WTC11 (cell line): ENCODE measurements at regions not wholly inside any gene's neighbourhood (a gene's known extent, or its start where the extent isn't known, plus 50 kb on each side); places are given as distances from the start of the nearest gene placed in this dataset.
"Not testable (repeated sequence)": the region's sequence is repeated elsewhere in the genome, so short reads cannot be mapped to it uniquely, and the experiment has no call there.

ENCODE experiments used
- ATAC-seq: fragments of 200-7000 bp; cut with Tn5 transposase; 2 replicates; pipeline ENCODE4 v1.10.0; 2021; ENCODE audit warnings: mild to moderate bottlenecking, moderate library complexity
- CTCF ChIA-PET: fragments of 300-600 bp; sonication (Branson Sonifier 250); formaldehyde crosslinking; loops from one replicate; lab custom pipeline; 2021; ENCODE audit warnings: antibody characterized with exemption; lab: Charles Lee
- POLR2A ChIA-PET: fragments of 350-600 bp; sonication (Branson Sonifier 250); formaldehyde crosslinking; loops from one replicate; lab custom pipeline; 2021; ENCODE audit warnings: antibody characterized with exemption; lab: Charles Lee
- DNase-seq: peaks from one replicate; pipeline ENCODE4 v3.0.0; 2021; ENCODE audit warnings: low spot score
- H3K27ac Mint-ChIP-seq: 2 replicates; pipeline ENCODE4 v1.8.0; 2021; ENCODE audit warnings: mixed read lengths
- H3K27me3 Mint-ChIP-seq: 2 replicates; pipeline ENCODE4 v1.8.0; 2021; ENCODE audit warnings: low read depth, mild to moderate bottlenecking, moderate library complexity, mixed read lengths
- H3K36me3 Mint-ChIP-seq: 2 replicates; pipeline ENCODE4 v1.8.0; 2021; ENCODE audit warnings: mixed read lengths
- H3K4me1 Mint-ChIP-seq: 2 replicates; pipeline ENCODE4 v1.8.0; 2022; ENCODE audit warnings: mixed read lengths
- H3K4me3 Mint-ChIP-seq: 2 replicates; pipeline ENCODE4 v1.8.0; 2021; ENCODE audit warnings: mild to moderate bottlenecking, moderate library complexity, mixed read lengths
- H3K9me3 Mint-ChIP-seq: 2 replicates; pipeline ENCODE4 v1.8.0; 2021; ENCODE audit warnings: mixed read lengths
- CBFB ChIP-seq: sonication (generic); formaldehyde crosslinking; IDR thresholded peaks from 2 replicates; pipeline ENCODE4 v1.8.1; 2022; ENCODE audit warnings: mild to moderate bottlenecking, low read depth, missing genetic modification reagents
- CREB1 ChIP-seq: sonication (generic); formaldehyde crosslinking; IDR thresholded peaks from 2 replicates; pipeline ENCODE4 v1.8.0; 2023; ENCODE audit warnings: mild to moderate bottlenecking, missing genetic modification reagents
- ELF4 ChIP-seq: sonication (generic); formaldehyde crosslinking; IDR thresholded peaks from 2 replicates; pipeline ENCODE4 v1.8.1; 2022; ENCODE audit warnings: low read depth, mild to moderate bottlenecking, moderate library complexity, missing genetic modification reagents
- EMX1 ChIP-seq: fragments of 250-450 bp; sonication (Bioruptor Pico); IDR thresholded peaks from 2 replicates; pipeline ENCODE4 v1.8.0; 2021; ENCODE audit warnings: mild to moderate bottlenecking
- ESRRA ChIP-seq: sonication (generic); formaldehyde crosslinking; IDR thresholded peaks from 2 replicates; pipeline ENCODE4 v1.8.1; 2022; ENCODE audit warnings: mild to moderate bottlenecking, missing genetic modification reagents, borderline replicate concordance
- ETV6 ChIP-seq: sonication (generic); formaldehyde crosslinking; IDR thresholded peaks from 2 replicates; pipeline ENCODE4 v1.8.1; 2022; ENCODE audit warnings: mild to moderate bottlenecking, missing genetic modification reagents
- GABPB1 ChIP-seq: sonication (generic); formaldehyde crosslinking; IDR thresholded peaks from 2 replicates; pipeline ENCODE4 v1.8.1; 2023; ENCODE audit warnings: mild to moderate bottlenecking, missing genetic modification reagents
- HMGA2 ChIP-seq: fragments of 250-450 bp; sonication (Bioruptor Pico); IDR thresholded peaks from 2 replicates; pipeline ENCODE4 v1.4.0; 2021; ENCODE audit warnings: mild to moderate bottlenecking, moderate library complexity
- JAZF1 ChIP-seq: fragments of 250-450 bp; sonication (Bioruptor Pico); IDR thresholded peaks from 2 replicates; pipeline ENCODE4 v1.9.0; 2021; ENCODE audit warnings: moderate library complexity, mild to moderate bottlenecking, inconsistent platforms
- KAT7 ChIP-seq: sonication (generic); formaldehyde crosslinking; IDR thresholded peaks from 2 replicates; pipeline ENCODE4 v1.8.1; 2023; ENCODE audit warnings: missing genetic modification reagents, mild to moderate bottlenecking, borderline replicate concordance
- NFE2L1 ChIP-seq: sonication (generic); formaldehyde crosslinking; IDR thresholded peaks from 2 replicates; pipeline ENCODE4 v1.8.1; 2023; ENCODE audit warnings: missing genetic modification reagents
- NR2C2 ChIP-seq: sonication (generic); formaldehyde crosslinking; IDR thresholded peaks from 2 replicates; pipeline ENCODE4 v1.8.0; 2022; ENCODE audit warnings: mild to moderate bottlenecking, missing genetic modification reagents
- PRRX2 ChIP-seq: fragments of 250-450 bp; sonication (Bioruptor Pico); IDR thresholded peaks from 2 replicates; pipeline ENCODE4 v1.8.0; 2021; ENCODE audit warnings: mild to moderate bottlenecking
- RELA ChIP-seq: sonication (generic); formaldehyde crosslinking; IDR thresholded peaks from 2 replicates; pipeline ENCODE4 v1.8.1; 2022; ENCODE audit warnings: missing genetic modification reagents, mild to moderate bottlenecking, borderline replicate concordance
- SOX15 ChIP-seq: fragments of 250-450 bp; sonication (Bioruptor Pico); IDR thresholded peaks from 2 replicates; pipeline ENCODE4 v1.9.0; 2021; ENCODE audit warnings: mild to moderate bottlenecking
- USF2 ChIP-seq: sonication (generic); formaldehyde crosslinking; IDR thresholded peaks from 2 replicates; pipeline ENCODE4 v1.8.1; 2023; ENCODE audit warnings: mild to moderate bottlenecking, missing genetic modification reagents, moderate library complexity
- ZBTB21 ChIP-seq: sonication (generic); formaldehyde crosslinking; IDR thresholded peaks from 2 replicates; pipeline ENCODE4 v1.8.1; 2023; ENCODE audit warnings: mild to moderate bottlenecking, missing genetic modification reagents, borderline replicate concordance
- ZNF121 ChIP-seq: sonication (generic); formaldehyde crosslinking; IDR thresholded peaks from 2 replicates; pipeline ENCODE4 v1.8.0; 2023; ENCODE audit warnings: missing genetic modification reagents
- ZNF423 ChIP-seq: fragments of 250-450 bp; sonication (Bioruptor Pico); IDR thresholded peaks from 2 replicates; pipeline ENCODE4 v2.1.2; 2022; ENCODE audit warnings: mild to moderate bottlenecking, moderate library complexity
- TF ChIP-seq, protein P1 (sequence below): fragments of 250-450 bp; sonication (Bioruptor Pico); IDR thresholded peaks from 2 replicates; pipeline ENCODE4 v1.9.0; 2021; ENCODE audit warnings: mild to moderate bottlenecking
- TF ChIP-seq, protein P2 (sequence below): sonication (generic); formaldehyde crosslinking; IDR thresholded peaks from 2 replicates; pipeline ENCODE4 v1.8.0; 2023; ENCODE audit warnings: missing genetic modification reagents
- TF ChIP-seq, protein P3 (sequence below): fragments of 200-600 bp; IDR thresholded peaks from 2 replicates; pipeline ENCODE4 v1.8.0; 2022; ENCODE audit warnings: antibody characterized with exemption
- TF ChIP-seq, protein P4 (sequence below): fragments of 250-450 bp; sonication (Bioruptor Pico); IDR thresholded peaks from 2 replicates; pipeline ENCODE4 v1.9.0; 2021; ENCODE audit warnings: mild to moderate bottlenecking
- TF ChIP-seq, protein P5 (sequence below): sonication (generic); formaldehyde crosslinking; IDR thresholded peaks from 2 replicates; pipeline ENCODE4 v1.8.1; 2022; ENCODE audit warnings: low read depth, missing genetic modification reagents, borderline replicate concordance

DNA sequence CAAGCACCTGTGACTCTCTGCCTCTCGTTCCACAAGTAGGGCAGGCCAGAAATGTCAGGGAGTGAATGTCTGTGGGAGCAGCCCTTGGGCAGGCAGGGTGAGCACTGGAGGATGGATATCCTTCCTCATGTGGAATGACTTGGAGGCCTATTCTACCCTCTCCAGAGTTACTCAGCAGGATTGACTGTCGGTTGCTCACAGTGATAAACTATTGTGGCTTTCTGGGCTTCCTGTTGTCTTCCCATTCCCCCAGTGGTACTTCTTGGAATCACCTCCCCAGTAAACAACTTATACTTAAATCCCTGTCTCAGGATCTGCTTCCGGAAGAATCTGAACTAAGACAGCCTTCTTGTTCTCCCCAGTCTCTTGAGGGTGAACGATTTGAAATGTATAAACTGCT, 79.6 kb upstream of the MANSC4 start:
- DNase-seq = no peak
- Mint-ChIP-seq H3K36me3 (no peaks in the 10 kb centered on the region), H3K4me3 (no peak overlapping the region), H3K9me3 (peaks cover 4% of the 10 kb centered on the region; the same call in 1 of the 2 replicates), H3K27ac (no peak overlapping the region), H3K4me1 (no peaks in the 10 kb centered on the region), H3K27me3 (no peaks in the 10 kb centered on the region)
- ChIA-PET CTCF (no interaction called here), POLR2A (no interaction called here)
- peak; percentile 73 for ATAC-seq
- TF ChIP-seq KAT7 (CRISPR knock-in tag) = no peak
- TF ChIP-seq NFE2L1 = no peak
- TF ChIP-seq, protein P1, sequence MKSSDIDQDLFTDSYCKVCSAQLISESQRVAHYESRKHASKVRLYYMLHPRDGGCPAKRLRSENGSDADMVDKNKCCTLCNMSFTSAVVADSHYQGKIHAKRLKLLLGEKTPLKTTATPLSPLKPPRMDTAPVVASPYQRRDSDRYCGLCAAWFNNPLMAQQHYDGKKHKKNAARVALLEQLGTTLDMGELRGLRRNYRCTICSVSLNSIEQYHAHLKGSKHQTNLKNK = no peak
- no peak for TF ChIP-seq HMGA2 (CRISPR knock-in tag)
- TF ChIP-seq ZNF423 (CRISPR knock-in tag) = no peak
- TF ChIP-seq, protein P2, sequence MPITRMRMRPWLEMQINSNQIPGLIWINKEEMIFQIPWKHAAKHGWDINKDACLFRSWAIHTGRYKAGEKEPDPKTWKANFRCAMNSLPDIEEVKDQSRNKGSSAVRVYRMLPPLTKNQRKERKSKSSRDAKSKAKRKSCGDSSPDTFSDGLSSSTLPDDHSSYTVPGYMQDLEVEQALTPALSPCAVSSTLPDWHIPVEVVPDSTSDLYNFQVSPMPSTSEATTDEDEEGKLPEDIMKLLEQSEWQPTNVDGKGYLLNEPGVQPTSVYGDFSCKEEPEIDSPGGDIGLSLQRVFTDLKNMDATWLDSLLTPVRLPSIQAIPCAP (CRISPR knock-in tag) = no peak
- TF ChIP-seq NR2C2 (CRISPR knock-in tag) = no peak
- TF ChIP-seq CBFB = no peak
- TF ChIP-seq CREB1 (CRISPR knock-in tag) = no peak
- no peak for TF ChIP-seq ESRRA (CRISPR knock-in tag)
- no peak for TF ChIP-seq PRRX2 (CRISPR knock-in tag)
- no peak for TF ChIP-seq ELF4 (CRISPR knock-in tag)
- no peak for TF ChIP-seq USF2 (CRISPR knock-in tag)

DNA sequence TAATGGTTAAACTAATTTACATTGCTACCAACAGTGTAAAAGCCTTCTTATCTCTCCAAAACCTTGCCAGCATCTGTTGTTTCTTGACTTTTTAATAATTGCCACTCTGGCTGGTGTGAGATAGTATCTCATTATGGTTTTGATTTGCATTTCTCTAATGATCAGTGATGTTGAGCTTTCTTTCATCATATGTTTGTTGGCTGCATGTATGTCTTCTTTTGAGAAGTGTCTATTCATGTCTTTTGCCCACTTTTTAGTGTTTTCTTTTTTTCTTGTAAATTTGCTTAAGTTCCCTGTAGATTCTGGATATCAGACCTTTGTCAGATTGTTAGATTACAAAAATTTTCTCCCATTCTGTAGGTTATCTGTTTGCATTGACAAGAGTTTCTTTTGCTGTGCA, 77.0 kb upstream of the MANSC4 start:
- H3K27ac Mint-ChIP-seq, ATAC-seq, DNase-seq, H3K27me3 Mint-ChIP-seq, H3K4me3 Mint-ChIP-seq, H3K36me3 Mint-ChIP-seq, H3K9me3 Mint-ChIP-seq, POLR2A ChIA-PET, H3K4me1 Mint-ChIP-seq, CTCF ChIA-PET: not testable (repeated sequence)

GRCh38 chr12:27852742-27853141, 72.7 kb upstream of the MANSC4 start:
- peaks cover 22% of the 10 kb centered on the region for H3K9me3 Mint-ChIP-seq
- no peak overlapping the region for H3K4me3 Mint-ChIP-seq
- H3K27ac Mint-ChIP-seq = no peak overlapping the region
- no peaks in the 10 kb centered on the region for H3K27me3 Mint-ChIP-seq
- DNase-seq = no peak
- TF ChIP-seq ZBTB21 (CRISPR knock-in tag) (no peak), JAZF1 (no peak), RELA (CRISPR knock-in tag) (no peak), SOX15 (CRISPR knock-in tag) (no peak), ETV6 (CRISPR knock-in tag) (no peak), EMX1 (CRISPR knock-in tag) (no peak), GABPB1 (CRISPR knock-in tag) (no peak), ZNF121 (CRISPR knock-in tag) (no peak)
- TF ChIP-seq, protein P3, sequence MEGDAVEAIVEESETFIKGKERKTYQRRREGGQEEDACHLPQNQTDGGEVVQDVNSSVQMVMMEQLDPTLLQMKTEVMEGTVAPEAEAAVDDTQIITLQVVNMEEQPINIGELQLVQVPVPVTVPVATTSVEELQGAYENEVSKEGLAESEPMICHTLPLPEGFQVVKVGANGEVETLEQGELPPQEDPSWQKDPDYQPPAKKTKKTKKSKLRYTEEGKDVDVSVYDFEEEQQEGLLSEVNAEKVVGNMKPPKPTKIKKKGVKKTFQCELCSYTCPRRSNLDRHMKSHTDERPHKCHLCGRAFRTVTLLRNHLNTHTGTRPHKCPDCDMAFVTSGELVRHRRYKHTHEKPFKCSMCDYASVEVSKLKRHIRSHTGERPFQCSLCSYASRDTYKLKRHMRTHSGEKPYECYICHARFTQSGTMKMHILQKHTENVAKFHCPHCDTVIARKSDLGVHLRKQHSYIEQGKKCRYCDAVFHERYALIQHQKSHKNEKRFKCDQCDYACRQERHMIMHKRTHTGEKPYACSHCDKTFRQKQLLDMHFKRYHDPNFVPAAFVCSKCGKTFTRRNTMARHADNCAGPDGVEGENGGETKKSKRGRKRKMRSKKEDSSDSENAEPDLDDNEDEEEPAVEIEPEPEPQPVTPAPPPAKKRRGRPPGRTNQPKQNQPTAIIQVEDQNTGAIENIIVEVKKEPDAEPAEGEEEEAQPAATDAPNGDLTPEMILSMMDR = no peak
- TF ChIP-seq, protein P4, sequence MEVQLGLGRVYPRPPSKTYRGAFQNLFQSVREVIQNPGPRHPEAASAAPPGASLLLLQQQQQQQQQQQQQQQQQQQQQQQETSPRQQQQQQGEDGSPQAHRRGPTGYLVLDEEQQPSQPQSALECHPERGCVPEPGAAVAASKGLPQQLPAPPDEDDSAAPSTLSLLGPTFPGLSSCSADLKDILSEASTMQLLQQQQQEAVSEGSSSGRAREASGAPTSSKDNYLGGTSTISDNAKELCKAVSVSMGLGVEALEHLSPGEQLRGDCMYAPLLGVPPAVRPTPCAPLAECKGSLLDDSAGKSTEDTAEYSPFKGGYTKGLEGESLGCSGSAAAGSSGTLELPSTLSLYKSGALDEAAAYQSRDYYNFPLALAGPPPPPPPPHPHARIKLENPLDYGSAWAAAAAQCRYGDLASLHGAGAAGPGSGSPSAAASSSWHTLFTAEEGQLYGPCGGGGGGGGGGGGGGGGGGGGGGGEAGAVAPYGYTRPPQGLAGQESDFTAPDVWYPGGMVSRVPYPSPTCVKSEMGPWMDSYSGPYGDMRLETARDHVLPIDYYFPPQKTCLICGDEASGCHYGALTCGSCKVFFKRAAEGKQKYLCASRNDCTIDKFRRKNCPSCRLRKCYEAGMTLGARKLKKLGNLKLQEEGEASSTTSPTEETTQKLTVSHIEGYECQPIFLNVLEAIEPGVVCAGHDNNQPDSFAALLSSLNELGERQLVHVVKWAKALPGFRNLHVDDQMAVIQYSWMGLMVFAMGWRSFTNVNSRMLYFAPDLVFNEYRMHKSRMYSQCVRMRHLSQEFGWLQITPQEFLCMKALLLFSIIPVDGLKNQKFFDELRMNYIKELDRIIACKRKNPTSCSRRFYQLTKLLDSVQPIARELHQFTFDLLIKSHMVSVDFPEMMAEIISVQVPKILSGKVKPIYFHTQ (CRISPR knock-in tag) = no peak
- TF ChIP-seq, protein P5, sequence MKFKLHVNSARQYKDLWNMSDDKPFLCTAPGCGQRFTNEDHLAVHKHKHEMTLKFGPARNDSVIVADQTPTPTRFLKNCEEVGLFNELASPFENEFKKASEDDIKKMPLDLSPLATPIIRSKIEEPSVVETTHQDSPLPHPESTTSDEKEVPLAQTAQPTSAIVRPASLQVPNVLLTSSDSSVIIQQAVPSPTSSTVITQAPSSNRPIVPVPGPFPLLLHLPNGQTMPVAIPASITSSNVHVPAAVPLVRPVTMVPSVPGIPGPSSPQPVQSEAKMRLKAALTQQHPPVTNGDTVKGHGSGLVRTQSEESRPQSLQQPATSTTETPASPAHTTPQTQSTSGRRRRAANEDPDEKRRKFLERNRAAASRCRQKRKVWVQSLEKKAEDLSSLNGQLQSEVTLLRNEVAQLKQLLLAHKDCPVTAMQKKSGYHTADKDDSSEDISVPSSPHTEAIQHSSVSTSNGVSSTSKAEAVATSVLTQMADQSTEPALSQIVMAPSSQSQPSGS (CRISPR knock-in tag) = no peak
- ChIA-PET POLR2A (no interaction called here), CTCF (no interaction called here)
- no peak for ATAC-seq
- H3K36me3 Mint-ChIP-seq = peaks cover 8% of the 10 kb centered on the region; the same call in 1 of the 2 replicates
- no peaks in the 10 kb centered on the region for H3K4me1 Mint-ChIP-seq
